ENCODE measurements at regions not wholly inside any gene's neighbourhood (a gene's known extent, or its start where the extent isn't known, plus 50 kb on each side); places are given as distances from the start of the nearest gene placed in this dataset.
"Not testable (repeated sequence)": the region's sequence is repeated elsewhere in the genome, so short reads cannot be mapped to it uniquely, and the experiment has no call there.

GRCh38 chr5:82944267-82944666 lies 132.9 kb downstream of the TMEM167A start:
- DNase-seq, result not testable (repeated sequence)

DNA sequence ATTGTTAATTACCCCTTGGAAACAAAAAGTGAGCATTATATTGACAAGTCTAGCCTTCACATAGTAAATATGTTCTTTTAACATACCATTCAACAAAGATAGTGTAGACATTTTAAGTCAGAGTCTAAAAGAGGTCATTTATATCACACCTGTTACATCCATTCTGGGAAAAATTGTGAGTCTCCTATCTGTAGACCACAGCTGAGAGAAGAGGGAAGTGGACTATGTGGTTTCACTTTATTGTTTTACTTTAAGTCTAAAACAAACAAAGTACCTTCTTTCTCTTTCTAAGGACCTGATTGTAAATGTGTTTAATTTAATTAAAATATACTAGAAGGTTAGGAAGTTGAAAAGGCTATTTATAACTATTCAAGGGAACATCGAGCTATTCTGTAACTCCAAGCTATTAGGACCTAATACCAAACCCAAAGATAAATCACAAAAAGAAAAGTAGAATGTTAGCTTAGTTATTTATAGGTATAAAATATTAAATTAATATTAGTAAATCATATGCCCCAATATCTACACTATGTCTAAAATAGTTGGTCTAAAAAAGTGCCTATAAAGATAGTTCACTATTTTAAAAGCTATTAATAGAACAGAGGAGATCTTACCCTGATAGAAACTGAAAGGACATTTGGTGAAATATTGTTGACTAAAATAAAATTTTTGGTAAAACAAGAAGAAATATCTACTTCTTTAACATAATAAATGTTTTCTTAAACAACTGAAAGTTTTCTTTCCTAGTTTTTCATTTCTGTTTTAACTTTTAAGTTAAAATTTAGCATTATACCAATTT lies 134.9 kb downstream of the TMEM167A start:
- no peak for DNase-seq

DNA sequence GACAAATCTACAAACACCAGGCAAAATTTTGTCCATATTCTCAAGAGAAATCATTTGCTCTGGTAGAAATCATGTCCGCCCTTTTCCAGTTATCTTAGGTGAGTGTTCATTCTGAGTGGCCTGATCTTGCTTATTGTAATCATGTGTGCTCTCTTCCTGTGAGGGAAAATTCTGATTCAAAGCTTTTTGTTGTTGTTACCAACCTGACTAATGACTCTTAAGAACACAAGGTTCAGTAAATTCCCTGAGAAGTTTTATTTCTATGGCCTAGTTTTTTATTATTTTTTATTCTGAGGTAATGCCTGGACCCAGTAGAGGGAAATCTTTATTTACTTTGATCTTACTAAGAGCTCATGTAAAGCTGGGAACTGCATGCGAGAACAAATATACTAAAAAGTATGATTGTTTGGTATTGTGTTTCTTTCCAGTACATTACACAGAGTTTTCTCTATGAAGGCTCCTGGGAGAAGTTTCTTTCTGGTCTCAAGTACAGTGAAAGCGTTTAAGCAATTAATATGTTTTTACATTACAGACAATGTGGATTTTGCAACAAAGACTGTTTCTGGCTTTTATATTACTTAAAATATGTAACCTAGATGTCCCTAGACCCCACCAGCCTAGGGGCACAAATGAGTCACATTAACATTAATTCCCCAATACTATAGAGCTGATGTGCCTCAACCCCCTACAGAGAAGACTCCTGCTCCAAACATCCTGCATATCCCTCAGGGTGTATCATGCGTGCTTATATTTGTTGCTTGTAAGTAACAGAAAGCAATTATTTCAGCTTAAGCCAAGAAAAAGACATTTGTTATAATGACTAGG lies 138.1 kb downstream of the TMEM167A start:
- no peak for DNase-seq

DNA sequence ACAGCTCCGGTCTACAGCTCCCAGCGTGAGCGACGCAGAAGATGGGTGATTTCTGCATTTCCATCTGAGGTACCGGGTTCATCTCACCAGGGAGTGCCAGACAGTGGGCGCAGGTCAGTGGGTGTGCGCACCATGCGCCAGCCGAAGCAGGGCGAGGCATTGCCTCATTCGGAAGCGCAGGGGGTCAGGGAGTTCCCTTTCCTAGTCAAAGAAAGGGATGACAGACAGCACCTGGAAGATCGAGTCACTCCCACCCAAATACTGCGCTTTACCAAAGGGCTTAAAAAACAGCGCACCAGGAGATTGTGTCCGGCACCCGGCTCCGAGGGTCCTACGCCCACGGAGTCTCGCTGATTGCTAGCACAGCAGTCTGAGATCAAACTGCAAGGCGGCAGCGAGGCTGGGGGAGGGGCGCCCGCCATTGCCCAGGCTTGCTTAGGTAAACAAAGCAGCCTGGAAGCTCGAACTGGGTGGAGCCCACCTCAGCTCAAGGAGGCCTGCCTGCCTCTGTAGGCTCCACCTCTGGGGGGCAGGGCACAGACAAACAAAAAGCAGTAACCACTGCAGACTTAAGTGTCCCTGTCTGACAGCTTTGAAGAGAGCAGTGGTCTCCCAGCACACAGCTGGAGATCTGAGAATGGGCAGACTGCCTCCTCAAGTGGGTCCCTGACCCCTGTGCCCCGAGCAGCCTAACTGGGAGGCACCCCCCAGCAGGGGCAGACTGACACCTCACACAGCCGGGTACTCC lies 144.5 kb downstream of the TMEM167A start:
- DNase-seq, result not testable (repeated sequence)

DNA sequence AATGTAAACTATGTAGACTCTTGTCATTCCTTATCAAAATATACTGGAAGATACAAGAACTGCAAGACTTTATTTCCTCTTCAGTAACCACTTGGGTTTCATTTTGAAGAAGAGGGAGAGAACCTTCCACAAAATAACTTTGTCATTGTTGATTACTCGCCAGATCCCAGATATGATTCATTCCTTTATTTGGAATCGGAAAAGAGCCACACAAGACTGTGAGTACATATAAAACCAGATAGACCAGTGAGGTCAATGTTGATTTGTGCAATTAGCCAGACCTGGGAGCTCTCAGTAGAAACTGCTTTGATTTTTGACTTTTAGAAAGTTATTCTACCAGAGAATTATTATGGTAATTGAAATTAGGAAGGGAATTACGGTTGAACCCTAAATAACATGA lies 146.1 kb downstream of the TMEM167A start:
- no peak for DNase-seq

DNA sequence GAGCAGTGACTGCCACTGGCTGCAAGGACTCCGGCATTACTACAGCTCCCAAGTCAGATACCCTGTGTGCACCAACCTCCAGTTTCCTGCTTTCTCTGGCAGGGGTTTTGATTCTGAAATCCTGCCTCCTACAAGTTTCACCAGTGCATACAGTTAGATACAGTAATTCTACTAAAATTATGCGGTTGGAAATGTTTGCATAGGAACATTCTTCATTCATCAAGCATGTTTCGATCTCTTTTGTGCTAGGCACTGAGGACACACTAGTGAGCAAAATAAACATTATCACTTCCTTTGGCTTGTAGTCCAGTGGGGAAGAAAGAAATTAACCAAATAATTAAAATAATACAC lies 152.2 kb downstream of the TMEM167A start:
- no peak for DNase-seq

- no peak for DNase-seq
These were observed 152.8 kb downstream of the TMEM167A start for GRCh38 chr5:82924226-82925060.

- no peak for DNase-seq
These were observed 155.0 kb downstream of the TMEM167A start for GRCh38 chr5:82922086-82922734.

DNA sequence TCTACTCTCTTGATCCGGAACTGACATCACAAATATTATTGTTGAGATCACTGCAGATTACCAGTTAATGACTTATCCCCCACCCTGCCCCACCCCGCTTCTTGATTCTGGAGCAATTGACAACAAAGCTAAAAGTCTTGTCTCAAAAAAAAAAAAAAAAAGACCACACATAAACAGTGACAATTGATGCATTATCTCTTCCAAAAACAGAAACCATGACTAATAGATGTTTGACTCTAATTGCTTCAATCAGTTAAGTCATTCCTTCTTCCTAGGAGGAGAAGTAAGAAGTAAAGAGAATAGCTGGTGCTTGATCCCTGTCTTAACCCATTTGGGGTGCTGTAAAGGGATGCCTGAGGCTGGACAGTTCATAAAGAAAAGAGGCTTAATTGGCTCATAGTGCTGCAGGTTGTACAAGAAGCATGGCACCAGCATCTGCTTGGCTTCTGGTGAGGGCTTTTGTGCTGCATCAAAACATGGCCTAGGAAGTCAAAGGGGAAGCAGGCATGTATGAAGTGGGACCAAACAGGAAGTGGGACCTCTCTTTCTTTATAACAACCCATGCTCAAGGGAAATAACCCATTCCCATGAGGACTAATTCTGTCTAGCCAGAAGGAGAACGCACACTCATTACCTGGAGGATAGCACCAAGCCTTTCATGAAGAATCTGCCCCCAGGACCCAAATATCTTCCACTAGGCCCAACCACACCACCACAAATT lies 158.7 kb downstream of the TMEM167A start:
- DNase-seq, result no peak

DNA sequence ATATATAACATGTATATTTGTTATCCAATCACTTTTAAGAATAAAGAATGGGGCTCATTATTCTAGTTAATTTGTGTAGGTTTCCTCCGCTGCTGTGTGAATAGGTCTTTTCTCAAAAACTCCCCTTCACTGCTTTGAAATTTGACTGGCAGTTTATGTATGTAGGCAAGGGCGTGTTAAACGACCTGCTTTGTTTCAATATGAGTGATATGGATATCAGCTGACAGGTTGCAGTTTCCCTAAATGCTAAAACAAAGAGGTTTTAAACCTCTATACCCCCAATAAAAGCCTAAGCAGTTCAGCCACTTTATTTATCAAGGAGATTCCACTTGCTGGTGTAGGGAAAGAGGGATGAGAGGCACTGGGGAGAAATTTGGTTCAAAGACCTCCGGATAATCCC lies 159.6 kb downstream of the TMEM167A start:
- DNase-seq, result no peak

- DNase-seq, result no peak
These were observed 163.2 kb downstream of the TMEM167A start for GRCh38 chr5:82913971-82914370.

DNA sequence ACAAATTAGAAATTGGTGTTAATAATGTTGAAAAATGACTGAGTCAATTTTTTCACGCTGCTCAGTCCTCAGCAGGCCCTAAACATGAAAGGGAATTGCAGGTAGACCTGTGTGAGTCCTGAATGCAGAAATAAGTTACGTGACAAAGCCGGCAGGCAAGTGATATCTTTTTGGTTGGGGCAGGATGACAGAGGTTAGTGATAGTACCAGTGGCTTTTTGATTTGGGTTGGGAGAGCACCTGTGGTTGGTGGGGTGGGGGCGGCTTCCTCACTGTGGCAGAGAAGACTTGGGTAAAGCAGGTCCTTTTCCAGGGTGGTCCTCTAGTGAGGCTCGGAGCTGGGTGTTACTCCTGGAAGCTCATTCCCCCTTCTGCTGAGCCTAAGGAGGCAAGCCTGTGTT lies 164.7 kb downstream of the TMEM167A start:
- no peak for DNase-seq

DNA sequence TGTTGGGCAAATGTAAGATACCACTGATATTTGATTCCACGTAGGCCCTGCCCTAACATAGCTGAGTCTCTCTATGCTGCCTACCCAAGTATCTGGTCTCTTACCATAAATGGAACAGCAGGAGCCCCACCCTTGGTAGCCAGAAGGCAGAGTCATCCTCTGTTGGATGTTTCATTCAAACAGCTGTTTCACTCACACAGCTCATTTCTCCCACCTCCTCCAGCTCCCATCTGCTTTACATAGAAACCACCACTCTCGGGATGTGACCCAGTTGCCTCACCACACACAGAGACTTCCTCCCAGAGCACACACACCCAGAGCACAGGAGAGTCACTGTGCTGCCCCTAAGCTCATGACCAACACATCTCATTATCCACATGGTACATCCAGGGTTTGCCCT lies 165.3 kb downstream of the TMEM167A start:
- DNase-seq, result no peak

GRCh38 chr5:82910905-82911304 lies 166.3 kb downstream of the TMEM167A start:
- no peak for DNase-seq

DNA sequence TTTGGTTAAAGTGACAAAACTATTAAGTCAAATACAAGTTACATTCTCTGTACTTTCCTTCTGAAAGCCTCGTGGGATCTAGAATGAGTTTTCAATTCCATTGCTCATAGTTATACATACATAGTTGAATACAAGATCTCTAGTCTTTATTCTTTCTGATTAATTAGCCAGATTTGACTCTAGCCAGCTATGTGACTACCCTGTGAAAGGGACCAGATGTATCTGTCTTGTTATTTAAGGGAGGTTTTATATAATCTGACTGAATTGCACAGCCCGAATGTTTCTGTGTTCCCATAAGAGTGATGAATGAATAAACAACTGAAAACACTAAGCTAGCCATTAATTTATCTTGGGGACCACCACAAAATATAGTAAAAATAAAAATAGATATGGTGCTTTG lies 166.7 kb downstream of the TMEM167A start:
- no peak for DNase-seq

- no peak for DNase-seq
These were observed 167.4 kb downstream of the TMEM167A start for GRCh38 chr5:82909771-82910170.

DNA sequence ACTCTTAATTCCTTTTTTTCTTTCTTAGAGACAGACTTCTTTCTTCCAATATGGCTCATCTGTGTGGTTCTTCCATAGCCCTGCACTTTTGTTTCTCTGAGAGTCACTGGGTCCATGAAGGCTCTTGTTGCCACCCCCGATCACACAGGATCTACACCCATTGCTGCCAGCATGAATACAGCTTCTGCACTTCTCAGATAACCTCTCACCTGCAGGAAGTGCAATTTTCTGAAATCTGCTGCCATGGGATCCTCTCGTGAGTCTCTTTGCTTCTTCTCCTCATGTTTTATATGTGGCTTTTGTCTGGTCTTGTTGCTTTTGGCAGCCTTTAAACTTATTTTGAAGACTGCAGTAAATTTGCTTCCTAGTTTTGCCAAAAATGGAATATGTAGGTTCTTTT lies 171.2 kb downstream of the TMEM167A start:
- DNase-seq, result no peak

DNA sequence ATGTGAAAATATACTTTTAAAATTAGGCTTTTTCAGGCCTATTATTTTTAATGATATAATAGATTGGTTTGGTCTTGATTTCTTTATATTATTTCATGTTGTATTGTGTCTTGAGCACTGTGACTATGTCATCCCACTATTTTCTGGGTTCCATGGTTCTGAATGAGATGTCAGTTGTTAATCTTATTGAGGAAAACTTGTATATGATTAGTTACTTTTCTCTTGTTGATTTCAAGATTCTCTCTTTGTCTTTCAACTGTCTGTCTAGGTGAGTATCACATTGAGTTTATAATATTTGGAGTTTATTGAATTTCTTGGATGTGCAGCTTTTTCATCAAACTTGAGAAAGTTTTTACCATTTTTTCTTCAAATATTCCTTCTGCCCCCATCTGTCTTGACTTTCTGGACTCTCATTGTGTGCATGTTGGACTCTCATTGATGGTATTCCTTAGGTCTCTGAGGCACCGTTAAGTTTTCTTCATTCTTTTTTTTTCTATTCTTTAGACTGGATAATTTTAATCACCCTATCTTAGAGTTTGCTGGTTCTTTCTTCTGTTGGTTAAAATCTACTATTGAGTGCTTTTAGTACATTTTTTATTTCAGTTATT lies 175.8 kb downstream of the TMEM167A start:
- no peak for DNase-seq

DNA sequence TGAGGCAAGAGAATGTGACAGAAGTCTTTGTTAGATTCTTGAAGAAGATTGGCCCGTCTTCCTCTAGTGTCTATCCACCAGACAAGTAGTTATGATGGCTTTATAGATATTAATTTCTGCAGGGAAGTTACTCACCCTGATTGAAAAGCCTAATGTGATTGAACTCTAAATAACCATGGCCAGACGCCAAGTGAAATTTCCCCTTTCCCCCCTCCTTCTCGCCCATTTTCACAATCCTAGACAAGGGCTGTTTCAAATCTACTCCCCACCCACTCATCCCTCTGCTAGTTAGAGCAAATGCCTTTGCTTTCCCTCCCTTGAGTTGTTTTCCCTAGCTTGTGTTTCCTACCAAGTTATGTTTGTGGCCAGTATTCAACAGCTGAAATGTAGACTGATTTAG lies 182.5 kb downstream of the TMEM167A start:
- no peak for DNase-seq

DNA sequence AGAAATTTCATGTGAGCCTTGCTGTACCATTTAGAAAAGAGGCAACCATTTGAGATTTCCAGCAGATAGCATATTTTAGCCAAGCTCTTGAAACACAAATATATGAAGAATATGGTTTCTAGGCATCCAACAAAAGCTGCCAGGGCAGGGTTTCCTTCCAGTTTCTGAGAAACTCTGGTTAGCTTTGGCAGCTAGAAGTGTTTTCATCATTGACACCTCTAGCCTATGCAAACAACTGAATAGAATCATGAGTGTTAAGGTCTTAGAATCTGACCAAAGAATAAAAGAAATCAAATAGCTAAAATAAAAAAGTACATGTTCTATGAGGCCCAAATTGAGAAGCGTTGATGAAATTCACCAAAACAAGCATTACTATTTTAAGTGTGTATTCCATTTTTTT lies 188.1 kb downstream of the TMEM167A start:
- DNase-seq, result no peak

DNA sequence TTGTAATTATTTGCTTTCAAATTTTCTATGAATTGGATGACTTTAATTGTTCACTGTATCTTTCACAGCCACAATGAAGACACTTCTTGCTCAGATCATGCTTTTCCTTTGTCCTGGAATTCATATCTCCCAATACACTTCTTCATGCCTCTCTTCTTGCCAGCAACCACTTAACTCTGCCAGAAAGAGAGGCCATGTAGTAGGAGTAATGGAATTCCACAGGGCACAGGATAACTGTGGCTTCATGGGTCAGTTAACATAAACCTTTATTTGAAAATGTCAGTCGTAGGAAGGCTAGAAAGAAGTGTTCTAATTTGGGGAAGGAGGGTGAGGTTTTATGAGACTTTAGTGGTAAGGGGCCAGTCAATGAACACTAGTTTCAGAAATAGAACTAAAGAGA lies 190.3 kb downstream of the TMEM167A start:
- DNase-seq, result no peak

All from activated CD4-positive, alpha-beta T cell treated with anti-CD3 and anti-CD28 coated beads, Interleukin-2, Interleukin-6, amounts not matched to agents 100 ng/mL and 50 ng/mL, durations not matched to agents 16 hours and 8 hours (primary cell).